GM12878 (cell line): ENCODE measurements at regions not wholly inside any gene's neighbourhood (a gene's known extent, or its start where the extent isn't known, plus 50 kb on each side); places are given as distances from the start of the nearest gene placed in this dataset.

ENCODE experiments used
- ATAC-seq: fragments of 200-7000 bp; cut with Tn5 transposase; 3 replicates; pipeline ENCODE4 v1.9.1; 2020; ENCODE audit warnings: mild to moderate bottlenecking, moderate library complexity
- BruUV-seq: library from RNA; stranded (reverse); fragments of 400-500 nt; replicated peaks from 2 replicates; lab custom pipeline; 2021; lab: Mats Ljungman, UMichigan
- CTCF ChIA-PET: fragments of 300-600 bp; sonication (Branson Sonifier 250); formaldehyde crosslinking; extraction: SDS; loops from one replicate; lab custom pipeline; 2021; ENCODE audit warnings: inconsistent platforms; lab: Yijun Ruan, JAX
- POLR2A ChIA-PET: fragments of 350-600 bp; formaldehyde crosslinking; extraction: SDS; loops from one replicate; lab custom pipeline; 2021; ENCODE audit warnings: inconsistent platforms; lab: Charles Lee
- RAD21 ChIA-PET: fragments of 300-600 bp; sonication (Branson Sonifier 250); formaldehyde crosslinking; loops from one replicate; lab custom pipeline; 2023; ENCODE audit warnings: antibody characterized with exemption; ENCODE audit not compliant: unreplicated experiment; lab: Charles Lee
- SMC1A ChIA-PET: fragments of 300-600 bp; sonication (Branson Sonifier 250); formaldehyde crosslinking; loops from one replicate; lab custom pipeline; 2023; ENCODE audit not compliant: unreplicated experiment, uncharacterized antibody; lab: Charles Lee
- DNase-seq: peaks from one replicate; pipeline ENCODE4 v3.0.0-alpha.2; 2011; ENCODE audit warnings: low read depth, low spot score
- FAIRE-seq: peaks from 3 replicates; lab custom pipeline; 2011; peaks lifted over from hg19 to GRCh38; lab: Jason Lieb, UNC
- H2AFZ ChIP-seq: 2 replicates; pipeline ENCODE4 v1.6.0; 2011; ENCODE audit warnings: low read depth, low read length, control low read depth; ENCODE audit not compliant: control insufficient read depth
- H3K27ac ChIP-seq: 2 replicates; pipeline ENCODE4 v1.5.1; 2011; ENCODE audit warnings: control low read depth; ENCODE audit not compliant: control insufficient read depth, insufficient read depth
- H3K27me3 ChIP-seq, 2 experiments: replicated peaks in 1 of 2; 2 replicates each; pipeline versions ENCODE4 v1.6.0 to v1.6.1; 2011; ENCODE audit warnings: low read length in 1 of 2; ENCODE audit not compliant: control insufficient read depth in 2 of 2, insufficient read depth in 2 of 2
- H3K36me3 ChIP-seq, 2 experiments: 2 replicates each; pipeline ENCODE4 v1.5.1; 2011; ENCODE audit warnings: low read length in 1 of 2; ENCODE audit not compliant: control insufficient read depth in 2 of 2, insufficient read depth in 2 of 2
- H3K4me1 ChIP-seq: 2 replicates; pipeline ENCODE4 v1.6.1; 2011; ENCODE audit warnings: mild to moderate bottlenecking, low read length, moderate library complexity, mixed read lengths; ENCODE audit not compliant: control insufficient read depth, insufficient read depth
- H3K4me2 ChIP-seq: 2 replicates; pipeline ENCODE4 v1.6.0; 2011; ENCODE audit warnings: control low read depth; ENCODE audit not compliant: control insufficient read depth, insufficient read depth
- H3K4me3 ChIP-seq: fragments of 200-600 bp; sonication (generic); 2 replicates; pipeline ENCODE4 v1.5.1; 2016
- H3K79me2 ChIP-seq: 2 replicates; pipeline ENCODE4 v1.6.0; 2011; ENCODE audit warnings: low read length; ENCODE audit not compliant: control insufficient read depth, insufficient read depth
- H3K9ac ChIP-seq: 2 replicates; pipeline ENCODE4 v1.8.0; 2011; ENCODE audit warnings: low read length, control low read depth, mixed read lengths; ENCODE audit not compliant: control insufficient read depth, insufficient read depth
- H3K9me3 ChIP-seq: replicated peaks from 3 replicates; pipeline ENCODE4 v1.5.1; 2011; ENCODE audit warnings: mild to moderate bottlenecking, low read length; ENCODE audit not compliant: control insufficient read depth, insufficient read depth
- H4K20me1 ChIP-seq: 2 replicates; pipeline ENCODE4 v1.6.0; 2011; ENCODE audit not compliant: control insufficient read depth, insufficient read depth
- ASH2L ChIP-seq: fragments of 300-600, 200-600 bp; sonication (generic); IDR thresholded peaks from 2 replicates; pipeline ENCODE4 v1.6.1; 2017; ENCODE audit warnings: low read depth, mild to moderate bottlenecking, borderline replicate concordance
- ETV6 ChIP-seq, 2 experiments: fragments of 450-650 bp in 1 of 2; IDR thresholded peaks in 1 of 2; conservative IDR thresholded peaks in 1 of 2; 2 replicates each; pipeline ENCODE4 v1.6.1; 2014; ENCODE audit warnings: antibody characterized with exemption in 1 of 2, borderline replicate concordance in 1 of 2, low read depth in 1 of 2, mild to moderate bottlenecking in 1 of 2, moderate library complexity in 1 of 2
- HDAC2 ChIP-seq: fragments of 200-600 bp; sonication (generic); IDR thresholded peaks from 2 replicates; pipeline ENCODE4 v1.6.1; 2017
- PAX5 ChIP-seq: IDR thresholded peaks from 2 replicates; pipeline ENCODE4 v1.6.1; 2011; ENCODE audit warnings: low read depth, low read length, borderline replicate concordance
- RAD51 ChIP-seq: fragments of 450-650 bp; IDR thresholded peaks from 2 replicates; pipeline ENCODE4 v1.6.1; 2016; ENCODE audit warnings: moderate library complexity, mild to moderate bottlenecking, inconsistent platforms
- SRF ChIP-seq, 2 experiments: IDR thresholded peaks; 2 replicates each; pipeline ENCODE4 v1.6.1; 2011; ENCODE audit warnings: low read depth in 2 of 2, low read length in 2 of 2, mild to moderate bottlenecking in 1 of 2, moderate library complexity in 1 of 2
- SUPT20H ChIP-seq: IDR thresholded peaks from 2 replicates; pipeline ENCODE4 v1.6.1; 2011; ENCODE audit warnings: low read depth, mild to moderate bottlenecking, low read length, moderate library complexity, borderline replicate concordance; ENCODE audit not compliant: control insufficient read depth
- TCF7 ChIP-seq: IDR thresholded peaks from 2 replicates; pipeline ENCODE4 v1.6.1; 2014; ENCODE audit warnings: antibody characterized with exemption, borderline replicate concordance
- ZNF24 ChIP-seq: fragments of 450-650 bp; IDR thresholded peaks from 2 replicates; pipeline ENCODE4 v1.6.1; 2017; ENCODE audit warnings: antibody characterized with exemption, mild to moderate bottlenecking
- WGBS: methylation state at CpG from one replicate; pipeline ENCODE4 v1.1.6; 2016; ENCODE audit warnings: low lambda C conversion rate; ENCODE audit not compliant: insufficient replicate concordance, insufficient coverage; ENCODE audit errors: missing lambda C conversion rate; 5-methylcytosine and 5-hydroxymethylcytosine counted together
- in situ Hi-C: fragments of 300-500 bp; cut with MboI; formaldehyde crosslinking; loops from 9 replicates; pipeline ENCODE4 v1.14.3; 2018; ENCODE audit warnings: mixed read lengths
- intact Hi-C: fragments of 100-400 bp; cut with micrococcal nuclease; formaldehyde crosslinking; loops from one replicate; pipeline ENCODE4 v1.14.2; 2022; ENCODE audit not compliant: unreplicated experiment
- TF ChIP-seq, protein P1 (sequence below): fragments of 450-650 bp; IDR thresholded peaks from 2 replicates; pipeline ENCODE4 v1.6.1; 2017; ENCODE audit warnings: mild to moderate bottlenecking, low read depth, inconsistent platforms; ENCODE audit not compliant: poor library complexity, severe bottlenecking
- TF ChIP-seq, protein P2 (sequence below): fragments of 450-650 bp; formaldehyde crosslinking; IDR thresholded peaks from 2 replicates; pipeline ENCODE4 v1.5.0; 2022; ENCODE audit warnings: mild to moderate bottlenecking, missing genetic modification characterization
- TF ChIP-seq, protein P3 (sequence below): fragments of 150-350 bp; IDR thresholded peaks from 2 replicates; pipeline ENCODE4 v1.6.1; 2014; ENCODE audit warnings: mild to moderate bottlenecking, low read depth, low read length

DNA sequence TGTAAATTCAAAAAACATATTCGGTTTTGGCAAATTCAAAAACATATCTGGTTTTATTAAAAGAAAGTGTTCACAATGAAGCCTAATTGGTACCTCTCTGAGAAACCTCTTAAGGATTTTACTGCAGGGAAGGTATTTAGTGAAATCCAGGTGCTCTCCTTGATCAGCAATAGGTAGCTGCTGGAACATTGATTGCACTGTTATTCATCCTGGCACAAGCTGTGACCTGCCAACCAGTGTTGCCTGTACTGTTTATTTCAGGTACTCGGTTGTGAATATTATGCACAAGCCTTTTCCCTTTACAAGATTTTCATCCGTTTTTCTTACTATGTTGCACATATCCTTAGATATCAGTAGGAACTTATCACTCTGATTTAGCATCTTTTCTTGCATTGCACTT lies 155.8 kb upstream of the ZEB2 start:
- no peak overlapping the region for H3K4me3 ChIP-seq
- no TSS peak for BruUV-seq
- ATAC-seq (no peak), FAIRE-seq (no peak), DNase-seq (no peak)
- ChIA-PET CTCF (no interaction called here), SMC1A (interaction anchor here (1.1 kb wide), 1 partner anchor 25 kb away, joined by 3 read pairs; no protein-coding TSS in a partner anchor), POLR2A (no interaction called here), RAD21 (no interaction called here)
- no peak for TF ChIP-seq ASH2L
- TF ChIP-seq, protein P1, sequence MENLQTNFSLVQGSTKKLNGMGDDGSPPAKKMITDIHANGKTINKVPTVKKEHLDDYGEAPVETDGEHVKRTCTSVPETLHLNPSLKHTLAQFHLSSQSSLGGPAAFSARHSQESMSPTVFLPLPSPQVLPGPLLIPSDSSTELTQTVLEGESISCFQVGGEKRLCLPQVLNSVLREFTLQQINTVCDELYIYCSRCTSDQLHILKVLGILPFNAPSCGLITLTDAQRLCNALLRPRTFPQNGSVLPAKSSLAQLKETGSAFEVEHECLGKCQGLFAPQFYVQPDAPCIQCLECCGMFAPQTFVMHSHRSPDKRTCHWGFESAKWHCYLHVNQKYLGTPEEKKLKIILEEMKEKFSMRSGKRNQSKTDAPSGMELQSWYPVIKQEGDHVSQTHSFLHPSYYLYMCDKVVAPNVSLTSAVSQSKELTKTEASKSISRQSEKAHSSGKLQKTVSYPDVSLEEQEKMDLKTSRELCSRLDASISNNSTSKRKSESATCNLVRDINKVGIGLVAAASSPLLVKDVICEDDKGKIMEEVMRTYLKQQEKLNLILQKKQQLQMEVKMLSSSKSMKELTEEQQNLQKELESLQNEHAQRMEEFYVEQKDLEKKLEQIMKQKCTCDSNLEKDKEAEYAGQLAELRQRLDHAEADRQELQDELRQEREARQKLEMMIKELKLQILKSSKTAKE, result no peak
- no peak for TF ChIP-seq TCF7
- no peak for TF ChIP-seq ETV6 (conservative IDR thresholded peaks at IDR 0.05 in 1 of 2, IDR thresholded peaks at IDR 0.05 in 1 of 2; ENCODE audit: borderline replicate concordance in 1 of 2, low read depth in 1 of 2)
- no peak for TF ChIP-seq HDAC2
- TF ChIP-seq SUPT20H, result no peak
- TF ChIP-seq, protein P2, sequence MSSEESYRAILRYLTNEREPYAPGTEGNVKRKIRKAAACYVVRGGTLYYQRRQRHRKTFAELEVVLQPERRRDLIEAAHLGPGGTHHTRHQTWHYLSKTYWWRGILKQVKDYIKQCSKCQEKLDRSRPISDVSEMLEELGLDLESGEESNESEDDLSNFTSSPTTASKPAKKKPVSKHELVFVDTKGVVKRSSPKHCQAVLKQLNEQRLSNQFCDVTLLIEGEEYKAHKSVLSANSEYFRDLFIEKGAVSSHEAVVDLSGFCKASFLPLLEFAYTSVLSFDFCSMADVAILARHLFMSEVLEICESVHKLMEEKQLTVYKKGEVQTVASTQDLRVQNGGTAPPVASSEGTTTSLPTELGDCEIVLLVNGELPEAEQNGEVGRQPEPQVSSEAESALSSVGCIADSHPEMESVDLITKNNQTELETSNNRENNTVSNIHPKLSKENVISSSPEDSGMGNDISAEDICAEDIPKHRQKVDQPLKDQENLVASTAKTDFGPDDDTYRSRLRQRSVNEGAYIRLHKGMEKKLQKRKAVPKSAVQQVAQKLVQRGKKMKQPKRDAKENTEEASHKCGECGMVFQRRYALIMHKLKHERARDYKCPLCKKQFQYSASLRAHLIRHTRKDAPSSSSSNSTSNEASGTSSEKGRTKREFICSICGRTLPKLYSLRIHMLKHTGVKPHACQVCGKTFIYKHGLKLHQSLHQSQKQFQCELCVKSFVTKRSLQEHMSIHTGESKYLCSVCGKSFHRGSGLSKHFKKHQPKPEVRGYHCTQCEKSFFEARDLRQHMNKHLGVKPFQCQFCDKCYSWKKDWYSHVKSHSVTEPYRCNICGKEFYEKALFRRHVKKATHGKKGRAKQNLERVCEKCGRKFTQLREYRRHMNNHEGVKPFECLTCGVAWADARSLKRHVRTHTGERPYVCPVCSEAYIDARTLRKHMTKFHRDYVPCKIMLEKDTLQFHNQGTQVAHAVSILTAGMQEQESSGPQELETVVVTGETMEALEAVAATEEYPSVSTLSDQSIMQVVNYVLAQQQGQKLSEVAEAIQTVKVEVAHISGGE (CRISPR knock-in tag), result no peak
- TF ChIP-seq SRF (IDR thresholded peaks at IDR 0.05; ENCODE audit: low read depth in 2 of 2, low read length in 2 of 2), result no peak
- TF ChIP-seq, protein P3, sequence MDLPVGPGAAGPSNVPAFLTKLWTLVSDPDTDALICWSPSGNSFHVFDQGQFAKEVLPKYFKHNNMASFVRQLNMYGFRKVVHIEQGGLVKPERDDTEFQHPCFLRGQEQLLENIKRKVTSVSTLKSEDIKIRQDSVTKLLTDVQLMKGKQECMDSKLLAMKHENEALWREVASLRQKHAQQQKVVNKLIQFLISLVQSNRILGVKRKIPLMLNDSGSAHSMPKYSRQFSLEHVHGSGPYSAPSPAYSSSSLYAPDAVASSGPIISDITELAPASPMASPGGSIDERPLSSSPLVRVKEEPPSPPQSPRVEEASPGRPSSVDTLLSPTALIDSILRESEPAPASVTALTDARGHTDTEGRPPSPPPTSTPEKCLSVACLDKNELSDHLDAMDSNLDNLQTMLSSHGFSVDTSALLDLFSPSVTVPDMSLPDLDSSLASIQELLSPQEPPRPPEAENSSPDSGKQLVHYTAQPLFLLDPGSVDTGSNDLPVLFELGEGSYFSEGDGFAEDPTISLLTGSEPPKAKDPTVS, result no peak
- TF ChIP-seq ZNF24, result no peak
- TF ChIP-seq RAD51, result no peak
- TF ChIP-seq PAX5, result no peak
- H3K4me2 ChIP-seq, result no peak overlapping the region
- H3K27ac ChIP-seq, result no peak overlapping the region
- no peak overlapping the region for H3K9ac ChIP-seq
- intact Hi-C loops (no loop called here), in situ Hi-C loops (no loop called here)
- no peaks in the 10 kb centered on the region for H4K20me1 ChIP-seq
- H3K27me3 ChIP-seq, result no peaks in the 10 kb centered on the region
- no peak overlapping the region for H2AFZ ChIP-seq
- no peaks in the 10 kb centered on the region for H3K36me3 ChIP-seq
- 29% methylated on average over 3 of the region's 3 CpGs for WGBS
- H3K79me2 ChIP-seq, result no peaks in the 10 kb centered on the region
- no peaks in the 10 kb centered on the region for H3K9me3 ChIP-seq
- no peaks in the 10 kb centered on the region for H3K4me1 ChIP-seq
